ENCODE measurements at regions not wholly inside any gene's neighbourhood (a gene's known extent, or its start where the extent isn't known, plus 50 kb on each side); places are given as distances from the start of the nearest gene placed in this dataset.
"Not testable (repeated sequence)": the region's sequence is repeated elsewhere in the genome, so short reads cannot be mapped to it uniquely, and the experiment has no call there.

- CTCF ChIA-PET: no interaction called here
- POLR2A ChIA-PET: no interaction called here
Measured at GRCh38 chr2:228447266-228447915, 265.9 kb upstream of the SPHKAP start.

GRCh38 chr2:228446734-228447133, 265.2 kb upstream of the SPHKAP start:
- ChIA-PET CTCF (no interaction called here), POLR2A (no interaction called here)

- POLR2A ChIA-PET: no interaction called here
Measured at GRCh38 chr2:228444161-228444560, 262.7 kb upstream of the SPHKAP start.

GRCh38 chr2:228433721-228434120, 252.2 kb upstream of the SPHKAP start:
- ChIA-PET CTCF (no interaction called here), POLR2A (no interaction called here)

More at GRCh38 chr2:228444161-228444560, 262.7 kb upstream of the SPHKAP start:
- CTCF ChIA-PET: no interaction called here

- POLR2A ChIA-PET: no interaction called here
Measured at GRCh38 chr2:228432116-228432515, 250.6 kb upstream of the SPHKAP start.

GRCh38 chr2:228430986-228431385, 249.5 kb upstream of the SPHKAP start:
- POLR2A ChIA-PET: no interaction called here
- CTCF ChIA-PET: no interaction called here

More at GRCh38 chr2:228432116-228432515, 250.6 kb upstream of the SPHKAP start:
- CTCF ChIA-PET: no interaction called here

GRCh38 chr2:228426502-228427216, 245.2 kb upstream of the SPHKAP start:
- POLR2A ChIA-PET: no interaction called here
- CTCF ChIA-PET: no interaction called here

GRCh38 chr2:228425411-228426060, 244.0 kb upstream of the SPHKAP start:
- POLR2A ChIA-PET, CTCF ChIA-PET: not testable (repeated sequence)

- CTCF ChIA-PET: interaction anchor here (1.1 kb wide), 1 partner anchor 49 kb away, joined by 3 read pairs; no protein-coding TSS in a partner anchor
Measured at GRCh38 chr2:228417956-228418355, 236.5 kb upstream of the SPHKAP start.

GRCh38 chr2:228417526-228417925, 236.0 kb upstream of the SPHKAP start:
- CTCF ChIA-PET: interaction anchor here (1.1 kb wide), 1 partner anchor 49 kb away, joined by 3 read pairs; no protein-coding TSS in a partner anchor
- POLR2A ChIA-PET: no interaction called here

More at GRCh38 chr2:228417956-228418355, 236.5 kb upstream of the SPHKAP start:
- POLR2A ChIA-PET: no interaction called here

- ChIA-PET POLR2A (no interaction called here), CTCF (no interaction called here)
Measured at GRCh38 chr2:228410061-228410460, 228.6 kb upstream of the SPHKAP start.

GRCh38 chr2:228409493-228409892, 228.0 kb upstream of the SPHKAP start:
- CTCF ChIA-PET: no interaction called here
- POLR2A ChIA-PET: no interaction called here

- CTCF ChIA-PET: no interaction called here
- POLR2A ChIA-PET: no interaction called here
Measured at GRCh38 chr2:228408529-228409227, 227.2 kb upstream of the SPHKAP start.

- POLR2A ChIA-PET: no interaction called here
- CTCF ChIA-PET: no interaction called here
Measured at GRCh38 chr2:228407821-228408220, 226.3 kb upstream of the SPHKAP start.

GRCh38 chr2:228401065-228401912, 219.8 kb upstream of the SPHKAP start:
- POLR2A ChIA-PET: no interaction called here
- CTCF ChIA-PET: no interaction called here

- CTCF ChIA-PET: no interaction called here
- POLR2A ChIA-PET: no interaction called here
Measured at GRCh38 chr2:228387776-228388175, 206.3 kb upstream of the SPHKAP start.

- CTCF ChIA-PET: no interaction called here
- POLR2A ChIA-PET: no interaction called here
Measured at GRCh38 chr2:228378696-228379425, 197.4 kb upstream of the SPHKAP start.

GRCh38 chr2:228378233-228378632, 196.7 kb upstream of the SPHKAP start:
- ChIA-PET CTCF (no interaction called here), POLR2A (no interaction called here)

GRCh38 chr2:228377533-228377932, 196.0 kb upstream of the SPHKAP start:
- ChIA-PET POLR2A (no interaction called here), CTCF (no interaction called here)
